Gastrocnemius medialis (tissue), 4 donors: ENCODE measurements at regions not wholly inside any gene's neighbourhood (a gene's known extent, or its start where the extent isn't known, plus 50 kb on each side); places are given as distances from the start of the nearest gene placed in this dataset.
A peak's percentile ranks its signal among the peaks of the same experiment; 100 is the strongest.

Experiments
- ATAC-seq, 2 donors: fragments of 150-250 bp; one replicate each; pipeline ENCODE4 v1.9.1; 2016
- DNase-seq, 2 donors: peaks; one replicate each; pipeline ENCODE4 v3.0.0-alpha.2; 2019
- H3K27ac ChIP-seq, 4 donors: fragments of 200-600 bp; sonication (generic); 1 replicate in 1 of 4; 2 replicates in 3 of 4; pipeline ENCODE4 v1.5.1; 2016 to 2018; ENCODE audit warnings: mild to moderate bottlenecking in 2 of 4, moderate library complexity in 1 of 4
- H3K27me3 ChIP-seq, 3 donors: fragments of 200-600 bp; sonication (generic) in 2 of 3; 1 replicate in 1 of 3; 2 replicates in 2 of 3; pipeline versions ENCODE4 v1.5.1 to v1.6.0; 2016 to 2019; ENCODE audit warnings: mild to moderate bottlenecking in 1 of 3, moderate library complexity in 1 of 3
- H3K36me3 ChIP-seq, 2 donors: fragments of 200-600 bp; sonication (generic) in 1 of 2; one replicate each; pipeline ENCODE4 v1.5.1; 2017 to 2018
- H3K4me1 ChIP-seq, 2 donors: fragments of 200-600 bp; sonication (generic) in 1 of 2; one replicate each; pipeline ENCODE4 v1.5.1; 2016 to 2017; ENCODE audit warnings: mild to moderate bottlenecking in 2 of 2
- H3K4me3 ChIP-seq, 4 donors: fragments of 200-600 bp; sonication (generic) in 3 of 4; 1 replicate in 1 of 4; 2 replicates in 3 of 4; pipeline ENCODE4 v1.5.1; 2016 to 2019; ENCODE audit warnings: mild to moderate bottlenecking in 2 of 4
- H3K9me3 ChIP-seq, 3 donors: fragments of 200-600 bp; sonication (generic) in 2 of 3; 1 replicate in 1 of 3; 2 replicates in 2 of 3; pipeline ENCODE4 v1.5.1; 2016 to 2019
- POLR2A ChIP-seq, 2 donors: fragments of 450-650 bp; IDR thresholded peaks; one replicate each; pipeline ENCODE4 v1.6.1; 2017; ENCODE audit warnings: antibody characterized with exemption in 2 of 2, mild to moderate bottlenecking in 2 of 2, moderate library complexity in 2 of 2
- in situ Hi-C, 4 donors: fragments of 200-750 bp; cut with MboI; loops; one replicate each; pipeline versions ENCODE4 v1.15.0 to v1.8.0; 2017; ENCODE audit warnings: low sequenced_read_pairs in 4 of 4
- intact Hi-C: fragments of 100-400 bp; cut with DNase I; formaldehyde crosslinking; loops from one replicate; pipeline ENCODE4 v1.15.1; 2023; ENCODE audit warnings: low total_unique reads
- TF ChIP-seq, protein P1 (sequence below), 5 experiments: fragments of 450-650 bp in 3 of 5; fragments of 200-600 bp in 2 of 5; sonication (generic) in 2 of 5; IDR thresholded peaks in 4 of 5; conservative IDR thresholded peaks in 1 of 5; 1 replicate in 4 of 5; 2 replicates in 1 of 5; pipeline ENCODE4 v1.5.1; 2016 to 2019; ENCODE audit warnings: antibody characterized with exemption in 5 of 5, mild to moderate bottlenecking in 3 of 5, moderate library complexity in 3 of 5

DNA sequence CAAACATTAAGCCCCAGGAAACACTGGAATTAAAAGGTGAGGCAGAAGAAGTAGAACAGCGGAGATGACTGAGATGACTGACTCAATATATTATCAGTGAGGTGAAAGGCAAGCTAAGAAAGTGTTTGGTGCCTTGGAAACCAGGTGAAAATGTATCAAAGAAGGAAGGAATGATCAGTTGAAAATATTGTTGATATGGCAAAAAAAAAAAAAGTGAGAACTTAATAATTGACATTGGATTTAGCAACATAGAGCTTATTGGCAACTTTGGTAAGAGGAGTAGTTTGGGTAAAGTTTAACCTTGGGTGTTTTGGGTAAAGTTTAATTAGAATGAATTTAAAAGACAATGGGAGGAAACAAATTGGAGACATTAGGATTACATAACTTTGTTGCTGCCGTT, 127.7 kb upstream of the MYOCD start:
- intact Hi-C loops: no loop called here
- Histone ChIP-seq H3K4me3 (no peak overlapping the region), H3K9me3 (no peaks in the 10 kb centered on the region), H3K27me3 (no peaks in the 10 kb centered on the region), H3K27ac (no peak overlapping the region), H3K4me1 (no peaks in the 10 kb centered on the region), H3K36me3 (no peaks in the 10 kb centered on the region)
- TF ChIP-seq, protein P1, sequence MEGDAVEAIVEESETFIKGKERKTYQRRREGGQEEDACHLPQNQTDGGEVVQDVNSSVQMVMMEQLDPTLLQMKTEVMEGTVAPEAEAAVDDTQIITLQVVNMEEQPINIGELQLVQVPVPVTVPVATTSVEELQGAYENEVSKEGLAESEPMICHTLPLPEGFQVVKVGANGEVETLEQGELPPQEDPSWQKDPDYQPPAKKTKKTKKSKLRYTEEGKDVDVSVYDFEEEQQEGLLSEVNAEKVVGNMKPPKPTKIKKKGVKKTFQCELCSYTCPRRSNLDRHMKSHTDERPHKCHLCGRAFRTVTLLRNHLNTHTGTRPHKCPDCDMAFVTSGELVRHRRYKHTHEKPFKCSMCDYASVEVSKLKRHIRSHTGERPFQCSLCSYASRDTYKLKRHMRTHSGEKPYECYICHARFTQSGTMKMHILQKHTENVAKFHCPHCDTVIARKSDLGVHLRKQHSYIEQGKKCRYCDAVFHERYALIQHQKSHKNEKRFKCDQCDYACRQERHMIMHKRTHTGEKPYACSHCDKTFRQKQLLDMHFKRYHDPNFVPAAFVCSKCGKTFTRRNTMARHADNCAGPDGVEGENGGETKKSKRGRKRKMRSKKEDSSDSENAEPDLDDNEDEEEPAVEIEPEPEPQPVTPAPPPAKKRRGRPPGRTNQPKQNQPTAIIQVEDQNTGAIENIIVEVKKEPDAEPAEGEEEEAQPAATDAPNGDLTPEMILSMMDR (IDR thresholded peaks at IDR 0.05 in 4 of 5, conservative IDR thresholded peaks at IDR 0.05 in 1 of 5): no peak
- TF ChIP-seq POLR2A (IDR thresholded peaks at IDR 0.05): no peak
- DNase-seq: no peak
- in situ Hi-C loops: loop anchor here in 1 of 4 donors (25.0 kb wide), 1 partner anchor 474 kb away; the partner anchor contains the start of gene ELAC2
- no peak for ATAC-seq

DNA sequence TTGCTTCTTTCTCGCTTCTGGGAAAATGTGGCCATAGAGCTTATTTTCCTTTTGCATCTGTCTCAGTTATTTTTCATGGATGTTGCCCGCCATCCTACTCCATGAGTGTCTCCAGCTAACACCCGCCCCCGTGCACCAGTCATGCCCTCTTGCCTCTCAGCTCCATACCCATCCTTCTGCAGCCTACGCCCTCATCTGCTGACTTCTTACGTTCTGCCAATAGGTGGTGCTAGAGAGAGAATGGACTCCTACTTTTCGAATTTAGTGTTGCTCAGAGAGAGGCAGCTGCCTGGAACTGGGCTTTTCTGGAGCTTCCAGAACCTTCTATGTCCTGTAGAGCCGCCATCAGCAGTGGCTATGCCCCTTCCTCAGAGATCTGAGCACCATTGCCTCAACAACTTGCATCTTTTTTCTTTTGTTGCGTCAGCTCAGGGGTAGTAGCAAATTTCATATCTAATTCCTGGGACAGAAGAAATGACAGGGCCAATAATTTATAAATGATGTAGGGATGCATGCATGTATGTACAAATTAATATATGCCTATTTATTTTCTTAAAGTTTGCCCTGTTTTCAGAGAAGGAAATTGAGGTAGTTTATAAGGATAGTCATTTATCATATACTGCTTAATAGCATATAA, 119.7 kb upstream of the MYOCD start:
- no peak for DNase-seq
- no peak overlapping the region for H3K4me3 ChIP-seq
- in situ Hi-C loops: loop anchor here in 1 of 4 donors (25.0 kb wide), 1 partner anchor 466 kb away; the partner anchor contains the start of gene ELAC2
- H3K27ac ChIP-seq: no peak overlapping the region
- H3K9me3 ChIP-seq: no peaks in the 10 kb centered on the region
- no peaks in the 10 kb centered on the region for H3K27me3 ChIP-seq
- no peaks in the 10 kb centered on the region for H3K4me1 ChIP-seq
- H3K36me3 ChIP-seq: no peaks in the 10 kb centered on the region
- intact Hi-C loops: no loop called here
- TF ChIP-seq, protein P1 (IDR thresholded peaks at IDR 0.05 in 4 of 5, conservative IDR thresholded peaks at IDR 0.05 in 1 of 5): peak in 3 of 5 experiments; percentile 26 to 55 (median 45)
- TF ChIP-seq POLR2A (IDR thresholded peaks at IDR 0.05): no peak
- ATAC-seq: no peak

DNA sequence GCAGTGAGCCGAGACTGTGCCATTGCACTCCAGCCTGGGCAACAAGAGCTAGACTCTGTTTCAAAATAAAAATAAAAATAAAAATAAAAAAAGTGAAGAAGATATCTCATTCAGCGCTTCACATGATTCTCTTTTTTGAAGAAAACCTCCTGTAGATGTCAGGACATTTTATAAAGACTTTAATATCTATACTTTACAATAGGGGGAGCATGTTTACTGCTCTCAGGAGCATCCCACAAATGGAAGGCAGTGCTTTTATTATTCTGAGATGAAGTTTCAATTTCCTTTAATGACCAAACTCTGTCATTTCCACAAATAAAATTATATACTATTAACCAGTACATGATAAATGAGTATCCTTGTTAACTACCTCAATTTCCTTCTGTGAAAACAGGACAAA, 118.7 kb upstream of the MYOCD start:
- ATAC-seq: no peak
- in situ Hi-C loops (loop anchor here in 1 of 4 donors (25.0 kb wide), 1 partner anchor 465 kb away; the partner anchor contains the start of gene ELAC2), intact Hi-C loops (no loop called here)

DNA sequence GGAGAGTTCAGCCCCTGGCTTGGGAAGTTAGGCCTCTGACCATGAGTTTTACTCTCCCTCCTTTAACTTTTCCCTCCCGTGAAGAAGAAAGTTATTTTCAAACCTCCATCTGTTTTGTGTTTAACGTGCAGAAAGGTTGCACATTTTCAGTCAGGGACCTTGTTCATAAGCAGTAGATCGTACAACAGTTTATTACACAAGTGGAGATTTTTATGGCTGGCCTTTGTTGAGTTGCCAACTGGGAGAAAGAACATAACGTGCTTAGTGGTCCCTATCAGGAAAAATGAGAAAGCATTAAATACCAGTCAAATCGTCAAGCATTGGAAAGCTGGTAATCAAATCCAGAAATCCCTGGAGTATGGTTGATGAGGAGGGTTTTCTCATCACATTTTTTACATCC, 117.9 kb upstream of the MYOCD start:
- no peak for ATAC-seq
- Histone ChIP-seq H3K36me3 (no peaks in the 10 kb centered on the region), H3K4me3 (no peak overlapping the region), H3K4me1 (no peaks in the 10 kb centered on the region), H3K27me3 (no peaks in the 10 kb centered on the region), H3K27ac (no peak overlapping the region), H3K9me3 (no peaks in the 10 kb centered on the region)
- TF ChIP-seq, protein P1 (IDR thresholded peaks at IDR 0.05 in 4 of 5, conservative IDR thresholded peaks at IDR 0.05 in 1 of 5): no peak
- TF ChIP-seq POLR2A (IDR thresholded peaks at IDR 0.05): no peak
- DNase-seq: no peak
- in situ Hi-C loops (loop anchor here in 1 of 4 donors (25.0 kb wide), 1 partner anchor 464 kb away; the partner anchor contains the start of gene ELAC2), intact Hi-C loops (no loop called here)

More for the DNA sequence above, 118.7 kb upstream of the MYOCD start:
- Histone ChIP-seq H3K36me3 (no peaks in the 10 kb centered on the region), H3K4me3 (no peak overlapping the region), H3K4me1 (no peaks in the 10 kb centered on the region), H3K9me3 (no peaks in the 10 kb centered on the region), H3K27ac (no peak overlapping the region), H3K27me3 (no peaks in the 10 kb centered on the region)
- TF ChIP-seq POLR2A (IDR thresholded peaks at IDR 0.05): no peak
- TF ChIP-seq, protein P1 (IDR thresholded peaks at IDR 0.05 in 4 of 5, conservative IDR thresholded peaks at IDR 0.05 in 1 of 5): no peak
- no peak for DNase-seq
